ENCODE measurements at regions not wholly inside any gene's neighbourhood (a gene's known extent, or its start where the extent isn't known, plus 50 kb on each side); places are given as distances from the start of the nearest gene placed in this dataset.

GRCh38 chr5:54671681-54672080 is 154.1 kb downstream of the SNX18 start:
- no peak for DNase-seq

- no peak for DNase-seq
Measured at GRCh38 chr5:54671111-54671531, 153.6 kb downstream of the SNX18 start.

GRCh38 chr5:54670281-54670680 is 152.7 kb downstream of the SNX18 start:
- no peak for DNase-seq

- no peak for DNase-seq
Measured at GRCh38 chr5:54669845-54670244, 152.3 kb downstream of the SNX18 start.

GRCh38 chr5:54669285-54669684 is 151.7 kb downstream of the SNX18 start:
- DNase-seq = no peak

GRCh38 chr5:54668096-54668495 is 150.5 kb downstream of the SNX18 start:
- no peak for DNase-seq

- no peak for DNase-seq
Measured at GRCh38 chr5:54667136-54667535, 149.6 kb downstream of the SNX18 start.

GRCh38 chr5:54663866-54664265 is 146.3 kb downstream of the SNX18 start:
- no peak for DNase-seq

GRCh38 chr5:54661111-54661510 is 143.6 kb downstream of the SNX18 start:
- DNase-seq = no peak

- DNase-seq = no peak
Measured at GRCh38 chr5:54659700-54660131, 142.2 kb downstream of the SNX18 start.

- no peak for DNase-seq
Measured at GRCh38 chr5:54658010-54658409, 140.5 kb downstream of the SNX18 start.

GRCh38 chr5:54656261-54656728 is 138.7 kb downstream of the SNX18 start:
- no peak for DNase-seq

- DNase-seq = no peak
Measured at GRCh38 chr5:54655761-54656160, 138.2 kb downstream of the SNX18 start.

GRCh38 chr5:54655266-54655665 is 137.7 kb downstream of the SNX18 start:
- DNase-seq = no peak

- DNase-seq = no peak
Measured at GRCh38 chr5:54653956-54654614, 136.5 kb downstream of the SNX18 start.

GRCh38 chr5:54651482-54652076 is 134.0 kb downstream of the SNX18 start:
- DNase-seq = no peak

- DNase-seq = no peak
Measured at GRCh38 chr5:54649041-54649504, 131.5 kb downstream of the SNX18 start.

- DNase-seq = peak; percentile 59
Measured at GRCh38 chr5:54646356-54647101, 129.0 kb downstream of the SNX18 start.

- no peak for DNase-seq
Measured at GRCh38 chr5:54645882-54646355, 128.4 kb downstream of the SNX18 start.

- no peak for DNase-seq
Measured at GRCh38 chr5:54644226-54644625, 126.7 kb downstream of the SNX18 start.

- no peak for DNase-seq
Measured at GRCh38 chr5:54643685-54644106, 126.1 kb downstream of the SNX18 start.

- no peak for DNase-seq
Measured at GRCh38 chr5:54639621-54640020, 122.1 kb downstream of the SNX18 start.

- DNase-seq = no peak
Measured at GRCh38 chr5:54638106-54638505, 120.5 kb downstream of the SNX18 start.

GRCh38 chr5:54637654-54638053 is 120.1 kb downstream of the SNX18 start:
- DNase-seq = no peak
